ENCODE measurements at regions not wholly inside any gene's neighbourhood (a gene's known extent, or its start where the extent isn't known, plus 50 kb on each side); places are given as distances from the start of the nearest gene placed in this dataset.

DNA sequence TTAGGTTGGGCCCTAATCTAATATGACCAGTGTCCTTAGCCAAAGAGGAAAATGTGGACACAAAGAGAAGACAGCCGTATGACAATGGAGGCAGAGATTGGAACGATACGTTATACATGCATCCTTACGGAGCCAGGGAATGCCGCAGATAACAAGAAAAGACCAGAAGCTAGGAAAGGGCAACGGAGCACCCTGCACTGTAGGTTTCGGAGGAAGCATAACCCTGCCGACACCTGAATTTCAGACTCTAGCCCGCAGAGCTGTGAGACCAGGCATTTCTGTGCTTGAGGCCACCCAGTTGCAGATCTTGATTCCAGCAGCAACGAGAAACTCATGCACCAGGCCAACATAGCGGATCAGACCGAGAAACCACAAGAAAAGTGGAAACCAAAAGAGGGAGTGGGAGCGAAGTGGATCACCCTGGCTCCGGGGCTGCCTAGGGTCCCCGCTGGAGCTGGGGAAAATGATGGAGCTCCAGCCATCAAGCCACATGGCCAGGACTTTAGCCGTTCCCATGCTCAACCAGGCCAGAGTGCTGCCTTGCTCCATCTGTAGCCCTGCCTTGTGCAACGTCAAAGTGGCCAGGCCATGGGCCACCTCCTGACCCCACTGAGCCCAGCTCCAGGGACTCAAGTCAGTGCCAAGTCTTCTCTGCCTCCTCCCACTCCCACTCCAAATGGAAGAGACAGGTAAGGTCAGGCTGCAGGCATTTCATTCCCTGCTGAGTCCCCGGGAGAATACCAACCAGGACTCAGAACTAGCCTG, 51.7 kb upstream of the RPL38 start:
- Histone ChIP-seq H3K4me1 (ENCODE audit: control insufficient read depth in 2 of 2, insufficient read depth in 2 of 2, low read length in 2 of 2) (no peaks in the 10 kb centered on the region), H3K9ac (ENCODE audit: low read length) (no peak overlapping the region), H2AFZ (ENCODE audit: insufficient read depth, low read depth, low read length, poor library complexity, severe bottlenecking) (no peak overlapping the region), H3K27ac (ENCODE audit: low read length in 2 of 2) (no peak overlapping the region), H3K4me2 (replicated peaks; ENCODE audit: low read depth, low read length, poor library complexity, severe bottlenecking) (no peak overlapping the region), H3K4me3 (ENCODE audit: control extremely low read depth in 1 of 5, extremely low read depth in 1 of 5, insufficient read depth in 1 of 5, low read depth in 2 of 5, low read length in 4 of 5) (no peak overlapping the region), H3K36me3 (replicated peaks in 1 of 2; ENCODE audit: control extremely low read depth in 1 of 2, control insufficient read depth in 1 of 2, extremely low read depth in 1 of 2, insufficient read depth in 2 of 2, low read length in 1 of 2) (no peaks in the 10 kb centered on the region), H4K20me1 (ENCODE audit: control insufficient read depth, insufficient read depth, low read length, poor library complexity, severe bottlenecking) (no peaks in the 10 kb centered on the region), H3K9me3 (ENCODE audit: control extremely low read depth in 1 of 3, control insufficient read depth in 2 of 3, insufficient read depth in 1 of 3, low read length in 2 of 3) (peaks cover 0 to 4% (median 0%) of the 10 kb centered on the region in 3 donors), H3K27me3 (replicated peaks in 1 of 4; ENCODE audit: control extremely low read depth in 1 of 4, control insufficient read depth in 3 of 4, insufficient read depth in 4 of 4, low read length in 3 of 4) (peaks cover 0 to 19% (median 0%) of the 10 kb centered on the region in 4 experiments), H3K79me2 (ENCODE audit: control insufficient read depth, insufficient read depth, low read length) (no peaks in the 10 kb centered on the region)
- POLR2A ChIA-PET, result no interaction called here
- H3K27ac Mint-ChIP-seq, result no peak overlapping the region
- CTCF ChIA-PET, result no interaction called here
- intact Hi-C loops (cut with micrococcal nuclease), result no loop called here
- 94% methylated on average over 18 of the region's 18 CpGs for WGBS (ENCODE audit: insufficient coverage)
- H3K9me3 Mint-ChIP-seq (ENCODE audit: insufficient read depth), result no peaks in the 10 kb centered on the region
- ATAC-seq (ENCODE audit: low read depth) (no peak), DNase-seq (no peak)
- no peak overlapping the region for H3K4me3 Mint-ChIP-seq
- TF ChIP-seq EZH2 (IDR thresholded peaks at IDR 0.05; ENCODE audit: borderline replicate concordance, insufficient read depth, low read depth, low read length, poor library complexity, severe bottlenecking), result no peak
- TF ChIP-seq, protein P1, sequence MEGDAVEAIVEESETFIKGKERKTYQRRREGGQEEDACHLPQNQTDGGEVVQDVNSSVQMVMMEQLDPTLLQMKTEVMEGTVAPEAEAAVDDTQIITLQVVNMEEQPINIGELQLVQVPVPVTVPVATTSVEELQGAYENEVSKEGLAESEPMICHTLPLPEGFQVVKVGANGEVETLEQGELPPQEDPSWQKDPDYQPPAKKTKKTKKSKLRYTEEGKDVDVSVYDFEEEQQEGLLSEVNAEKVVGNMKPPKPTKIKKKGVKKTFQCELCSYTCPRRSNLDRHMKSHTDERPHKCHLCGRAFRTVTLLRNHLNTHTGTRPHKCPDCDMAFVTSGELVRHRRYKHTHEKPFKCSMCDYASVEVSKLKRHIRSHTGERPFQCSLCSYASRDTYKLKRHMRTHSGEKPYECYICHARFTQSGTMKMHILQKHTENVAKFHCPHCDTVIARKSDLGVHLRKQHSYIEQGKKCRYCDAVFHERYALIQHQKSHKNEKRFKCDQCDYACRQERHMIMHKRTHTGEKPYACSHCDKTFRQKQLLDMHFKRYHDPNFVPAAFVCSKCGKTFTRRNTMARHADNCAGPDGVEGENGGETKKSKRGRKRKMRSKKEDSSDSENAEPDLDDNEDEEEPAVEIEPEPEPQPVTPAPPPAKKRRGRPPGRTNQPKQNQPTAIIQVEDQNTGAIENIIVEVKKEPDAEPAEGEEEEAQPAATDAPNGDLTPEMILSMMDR (IDR thresholded peaks at IDR 0.05), result no peak
- no peaks in the 10 kb centered on the region for H3K4me1 Mint-ChIP-seq
- H3K27me3 Mint-ChIP-seq, result peaks cover 39% of the 10 kb centered on the region

DNA sequence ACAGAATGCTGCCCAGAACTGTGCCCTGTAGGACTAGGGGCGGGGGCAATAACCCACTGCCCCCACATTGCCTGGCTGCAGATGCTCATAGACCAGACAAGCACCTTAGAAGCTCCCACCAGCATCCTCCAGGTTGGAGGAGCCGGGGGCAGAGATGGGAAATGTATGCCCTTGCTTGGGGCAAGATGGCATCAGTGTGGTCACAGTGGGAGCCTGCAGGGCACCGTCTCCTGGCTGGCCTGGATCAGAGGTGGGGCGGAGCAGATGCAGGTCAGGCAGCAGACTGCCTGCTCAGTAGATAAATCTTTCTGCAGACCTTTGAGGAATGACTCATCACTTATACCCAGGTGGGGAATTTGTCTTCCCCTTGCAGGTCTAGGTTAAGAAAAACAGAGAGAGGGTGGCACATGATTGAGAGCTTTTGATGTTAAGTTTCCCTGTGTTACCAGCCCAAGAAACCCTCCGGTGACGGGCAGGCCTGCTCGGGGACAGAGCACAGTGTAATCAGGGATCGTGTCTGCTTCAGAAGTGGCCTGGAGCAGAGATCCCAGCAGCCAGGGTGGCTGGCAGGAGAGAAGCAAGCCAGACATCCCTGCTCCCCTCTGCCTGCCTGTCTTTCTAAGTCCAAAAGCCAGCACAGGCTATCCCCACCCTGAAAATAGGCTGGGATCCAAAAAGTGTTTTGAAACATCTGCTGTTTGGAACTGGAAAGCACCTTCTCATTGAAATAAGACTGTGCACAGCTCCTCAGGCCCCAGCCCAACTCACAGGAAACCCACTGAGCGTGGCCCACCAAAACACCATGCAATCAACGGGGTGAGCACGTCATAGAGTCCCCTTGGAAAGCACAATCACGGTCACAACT, 50.7 kb upstream of the RPL38 start:
- Histone ChIP-seq H4K20me1 (ENCODE audit: control insufficient read depth, insufficient read depth, low read length, poor library complexity, severe bottlenecking) (no peaks in the 10 kb centered on the region), H3K27ac (ENCODE audit: low read length in 2 of 2) (no peak overlapping the region), H3K4me1 (ENCODE audit: control insufficient read depth in 2 of 2, insufficient read depth in 2 of 2, low read length in 2 of 2) (no peaks in the 10 kb centered on the region), H3K4me3 (ENCODE audit: control extremely low read depth in 1 of 5, extremely low read depth in 1 of 5, insufficient read depth in 1 of 5, low read depth in 2 of 5, low read length in 4 of 5) (no peak overlapping the region), H3K4me2 (replicated peaks; ENCODE audit: low read depth, low read length, poor library complexity, severe bottlenecking) (no peak overlapping the region), H3K27me3 (replicated peaks in 1 of 4; ENCODE audit: control extremely low read depth in 1 of 4, control insufficient read depth in 3 of 4, insufficient read depth in 4 of 4, low read length in 3 of 4) (peaks cover 0 to 13% (median 0%) of the 10 kb centered on the region in 4 experiments), H3K79me2 (ENCODE audit: control insufficient read depth, insufficient read depth, low read length) (no peaks in the 10 kb centered on the region), H2AFZ (ENCODE audit: insufficient read depth, low read depth, low read length, poor library complexity, severe bottlenecking) (no peak overlapping the region), H3K9me3 (ENCODE audit: control extremely low read depth in 1 of 3, control insufficient read depth in 2 of 3, insufficient read depth in 1 of 3, low read length in 2 of 3) (peaks cover 0 to 6% (median 0%) of the 10 kb centered on the region in 3 donors), H3K36me3 (replicated peaks in 1 of 2; ENCODE audit: control extremely low read depth in 1 of 2, control insufficient read depth in 1 of 2, extremely low read depth in 1 of 2, insufficient read depth in 2 of 2, low read length in 1 of 2) (no peaks in the 10 kb centered on the region), H3K9ac (ENCODE audit: low read length) (no peak overlapping the region)
- ChIA-PET POLR2A (no interaction called here), CTCF (no interaction called here)
- ATAC-seq (ENCODE audit: low read depth) (no peak), DNase-seq (no peak)
- Mint-ChIP-seq H3K27me3 (peaks cover 37% of the 10 kb centered on the region), H3K27ac (no peak overlapping the region), H3K4me1 (no peaks in the 10 kb centered on the region), H3K9me3 (ENCODE audit: insufficient read depth) (no peaks in the 10 kb centered on the region), H3K4me3 (no peak overlapping the region)
- no peak for TF ChIP-seq EZH2 (IDR thresholded peaks at IDR 0.05; ENCODE audit: borderline replicate concordance, insufficient read depth, low read depth, low read length, poor library complexity, severe bottlenecking)
- TF ChIP-seq, protein P1 (IDR thresholded peaks at IDR 0.05), result no peak
- intact Hi-C loops (cut with micrococcal nuclease), result no loop called here
- 73% methylated on average over 12 of the region's 12 CpGs for WGBS (ENCODE audit: insufficient coverage)

All from B cell (primary cell).